Pancreas (tissue), 10 donors: ENCODE measurements at regions not wholly inside any gene's neighbourhood (a gene's known extent, or its start where the extent isn't known, plus 50 kb on each side); places are given as distances from the start of the nearest gene placed in this dataset.

Source experiments
- ATAC-seq, 4 donors: fragments of 200-7000 bp; cut with Tn5 transposase; one replicate each; pipeline versions ENCODE4 v1.8.0 to v1.9.1; 2020; ENCODE audit warnings: mild to moderate bottlenecking in 4 of 4, moderate library complexity in 4 of 4
- DNase-seq, 6 donors: peaks; one replicate each; pipeline ENCODE4 v3.0.0-alpha.2; 2020
- FAIRE-seq: peaks from 2 replicates; lab custom pipeline; 2012; peaks lifted over from hg19 to GRCh38; lab: Jason Lieb, UNC
- H3K27ac ChIP-seq, 4 donors: fragments of 200-600 bp; sonication (generic); 1 replicate in 3 of 4; 2 replicates in 1 of 4; pipeline versions ENCODE4 v1.5.0 to v1.8.0; 2020
- H3K27me3 ChIP-seq, 4 donors: fragments of 200-600 bp; one replicate each; pipeline ENCODE4 v1.8.0; 2021
- H3K36me3 ChIP-seq, 3 donors: fragments of 200-600 bp; sonication (generic) in 1 of 3; one replicate each; pipeline versions ENCODE4 v1.5.0 to v1.8.0; 2020 to 2021
- H3K4me1 ChIP-seq, 3 donors: fragments of 200-600 bp; one replicate each; pipeline ENCODE4 v1.8.0; 2021
- H3K4me3 ChIP-seq, 4 donors: fragments of 200-600 bp; sonication (generic) in 2 of 4; one replicate each; pipeline versions ENCODE4 v1.5.0 to v1.8.0; 2020 to 2021
- H3K9me3 ChIP-seq, 4 donors: fragments of 200-600 bp; one replicate each; pipeline ENCODE4 v1.8.0; 2021
- WGBS, 2 donors: extraction: QIAGEN DNeasy Blood & Tissue Kit; methylation state at CpG; one replicate each; pipeline ENCODE4 v1.1.7; 2013; 5-methylcytosine and 5-hydroxymethylcytosine counted together
- intact Hi-C, 3 donors: fragments of 100-400 bp; cut with DNase I; formaldehyde crosslinking; loops; one replicate each; pipeline versions ENCODE4 v1.11.1 to v1.14.2; 2022
- TF ChIP-seq, protein P1 (sequence below), 4 donors: fragments of 200-600 bp; sonication (generic) in 3 of 4; IDR thresholded peaks; one replicate each; pipeline versions ENCODE4 v1.5.0 to v1.8.0; 2021; ENCODE audit warnings: antibody characterized with exemption in 4 of 4
- donor health status: healthy with polysubstance abuse.
- donor health status: DM: no; HTN: no; CAD: no; lungs with moderate emphysema.
- donor health status: DM: no; HTN: no; CAD: no.
- donor health status: control.
- donor health status: control.
- donor health status: Bipolar disorder and iron deficiency.
- donor health status: DM: yes; HTN: yes; CAD: no.
- donor health status: DM: no; HTN: no; CAD: no.
- donor health status: DM: no; HTN: no; CAD: no.
- donor health status: DM: yes; HTN: yes; CAD: no.

DNA sequence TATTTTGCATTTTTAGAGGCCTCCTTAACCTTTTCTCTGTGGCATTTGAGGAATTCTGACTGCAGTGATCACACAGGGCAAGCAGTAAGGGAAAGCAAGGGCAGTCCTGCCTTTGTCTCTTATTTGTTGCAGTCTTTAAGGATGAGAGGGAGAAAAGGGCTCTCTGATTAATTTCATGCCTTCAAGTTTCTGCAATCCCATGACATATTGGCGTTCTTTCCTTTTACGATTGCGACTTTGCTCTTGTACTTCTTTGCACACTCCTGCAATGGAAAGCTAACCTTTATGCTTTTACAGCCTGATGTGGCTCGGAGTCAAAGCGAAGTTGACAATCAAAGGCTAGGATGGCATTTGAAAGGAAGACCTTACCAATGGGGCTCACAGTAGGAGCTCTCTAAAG is 698.4 kb downstream of the DNAH5 start:
- H3K27ac ChIP-seq: no peak overlapping the region
- WGBS, 2 donors: 82 to 87% methylated on average over 5 of the region's 5 CpGs
- no peak overlapping the region for H3K4me3 ChIP-seq
- H3K9me3 ChIP-seq: no peaks in the 10 kb centered on the region
- TF ChIP-seq, protein P1, sequence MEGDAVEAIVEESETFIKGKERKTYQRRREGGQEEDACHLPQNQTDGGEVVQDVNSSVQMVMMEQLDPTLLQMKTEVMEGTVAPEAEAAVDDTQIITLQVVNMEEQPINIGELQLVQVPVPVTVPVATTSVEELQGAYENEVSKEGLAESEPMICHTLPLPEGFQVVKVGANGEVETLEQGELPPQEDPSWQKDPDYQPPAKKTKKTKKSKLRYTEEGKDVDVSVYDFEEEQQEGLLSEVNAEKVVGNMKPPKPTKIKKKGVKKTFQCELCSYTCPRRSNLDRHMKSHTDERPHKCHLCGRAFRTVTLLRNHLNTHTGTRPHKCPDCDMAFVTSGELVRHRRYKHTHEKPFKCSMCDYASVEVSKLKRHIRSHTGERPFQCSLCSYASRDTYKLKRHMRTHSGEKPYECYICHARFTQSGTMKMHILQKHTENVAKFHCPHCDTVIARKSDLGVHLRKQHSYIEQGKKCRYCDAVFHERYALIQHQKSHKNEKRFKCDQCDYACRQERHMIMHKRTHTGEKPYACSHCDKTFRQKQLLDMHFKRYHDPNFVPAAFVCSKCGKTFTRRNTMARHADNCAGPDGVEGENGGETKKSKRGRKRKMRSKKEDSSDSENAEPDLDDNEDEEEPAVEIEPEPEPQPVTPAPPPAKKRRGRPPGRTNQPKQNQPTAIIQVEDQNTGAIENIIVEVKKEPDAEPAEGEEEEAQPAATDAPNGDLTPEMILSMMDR (IDR thresholded peaks at IDR 0.05): no peak
- no peak for DNase-seq
- no peak for ATAC-seq
- FAIRE-seq: no peak
- peaks cover 0 to 10% (median 4%) of the 10 kb centered on the region in 3 donors for H3K4me1 ChIP-seq
- intact Hi-C loops: no loop called here
- H3K27me3 ChIP-seq: no peaks in the 10 kb centered on the region
- H3K36me3 ChIP-seq: no peaks in the 10 kb centered on the region

DNA sequence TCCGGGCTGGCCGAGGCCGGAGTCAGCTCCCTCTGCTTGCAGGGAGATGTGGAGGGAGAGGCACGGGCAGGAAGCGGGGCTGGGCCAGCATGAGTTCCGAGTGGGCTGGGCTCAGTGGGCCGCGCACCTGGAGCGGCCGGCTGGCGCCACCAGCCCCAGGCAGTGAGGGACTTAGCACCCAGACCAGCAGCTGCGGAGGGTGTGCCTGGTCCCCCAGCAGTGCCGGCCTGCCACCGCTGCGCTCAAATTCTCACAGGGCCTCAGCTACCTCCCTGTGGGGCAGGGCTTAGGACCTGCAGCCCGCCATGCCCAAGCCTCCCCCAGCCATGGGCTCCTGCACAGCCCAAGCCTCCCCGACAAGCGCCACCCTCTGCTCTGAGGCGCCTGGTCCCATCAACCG is 700.3 kb downstream of the DNAH5 start:
- TF ChIP-seq, protein P1 (IDR thresholded peaks at IDR 0.05): no peak
- no peaks in the 10 kb centered on the region for H3K27me3 ChIP-seq
- ATAC-seq (no peak), DNase-seq (peak in 2 of 6 donors; percentile 13 to 58), FAIRE-seq (no peak)
- no peaks in the 10 kb centered on the region for H3K36me3 ChIP-seq
- 84 to 89% methylated on average over 20 of the region's 20 CpGs for WGBS, 2 donors
- H3K4me1 ChIP-seq: peaks cover 0 to 10% (median 4%) of the 10 kb centered on the region in 3 donors
- intact Hi-C loops: no loop called here
- no peak overlapping the region for H3K4me3 ChIP-seq
- H3K27ac ChIP-seq: no peak overlapping the region
- no peaks in the 10 kb centered on the region for H3K9me3 ChIP-seq

DNA sequence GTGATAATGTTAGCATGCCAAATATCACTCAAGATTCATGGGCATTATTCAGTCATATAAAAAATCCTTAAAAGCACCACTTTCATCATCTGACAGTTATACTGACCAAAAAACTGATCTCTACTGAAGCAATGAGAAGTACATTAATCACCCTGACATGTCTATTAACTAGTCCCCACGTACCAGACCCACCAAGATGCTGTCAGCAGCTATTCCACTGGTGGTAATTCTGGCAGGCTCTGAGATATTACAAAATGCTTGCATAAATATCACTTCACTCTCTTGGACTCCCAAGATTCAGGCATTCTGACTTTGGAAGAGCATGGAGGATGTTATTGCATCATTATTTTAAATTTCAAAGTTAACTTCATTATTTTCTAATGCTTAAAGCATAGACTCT is 717.0 kb downstream of the DNAH5 start:
- ATAC-seq (no peak), FAIRE-seq (no peak), DNase-seq (no peak)
- Histone ChIP-seq H3K27me3 (no peaks in the 10 kb centered on the region), H3K4me1 (no peaks in the 10 kb centered on the region), H3K36me3 (no peaks in the 10 kb centered on the region), H3K9me3 (no peaks in the 10 kb centered on the region), H3K4me3 (no peak overlapping the region), H3K27ac (no peak overlapping the region)
- TF ChIP-seq, protein P1 (IDR thresholded peaks at IDR 0.05): no peak
- intact Hi-C loops: no loop called here
- WGBS, 2 donors: 22 to 23% methylated on average over 1 of the region's 1 CpG

DNA sequence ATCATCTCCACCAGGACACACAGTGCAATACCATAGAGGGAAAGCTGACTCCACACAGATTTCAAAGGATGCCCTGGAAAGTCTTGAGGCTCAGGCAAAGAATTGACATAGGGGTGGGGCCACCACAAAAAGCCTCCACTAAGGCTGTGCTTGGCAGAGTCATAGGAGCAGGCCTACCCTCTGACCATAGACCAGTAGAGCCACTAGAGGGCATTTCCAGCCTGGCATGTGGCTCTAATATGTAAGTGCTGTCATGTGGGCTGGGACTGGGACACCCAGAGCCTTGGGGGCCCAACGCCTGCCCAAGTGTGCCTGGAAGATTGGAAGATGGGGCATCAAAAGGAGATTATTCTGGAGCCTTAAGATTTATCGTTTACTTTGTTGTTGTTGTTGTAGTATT is 726.0 kb downstream of the DNAH5 start:
- intact Hi-C loops: no loop called here
- FAIRE-seq: no peak

DNA sequence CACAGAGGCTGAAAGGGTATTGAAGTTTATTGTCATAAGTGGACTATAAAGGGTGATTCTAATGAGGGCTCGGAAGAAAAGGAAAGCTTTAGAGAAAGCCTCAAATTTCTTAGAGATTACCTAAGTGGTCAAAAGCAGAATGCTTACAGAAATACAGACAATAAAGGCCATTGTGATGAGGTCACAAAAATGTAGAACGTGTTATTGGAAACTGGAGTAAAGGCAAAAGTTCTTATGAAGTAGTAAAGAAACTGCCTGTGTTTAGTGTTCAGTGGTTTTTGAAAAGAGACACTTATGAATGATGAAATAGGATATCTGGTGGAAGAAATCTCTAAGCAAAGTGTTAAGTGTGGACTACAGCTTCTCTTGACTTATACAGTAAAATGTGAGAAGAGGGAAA is 726.9 kb downstream of the DNAH5 start:
- TF ChIP-seq, protein P1 (IDR thresholded peaks at IDR 0.05): no peak
- H3K4me1 ChIP-seq: peaks cover 0 to 11% (median 6%) of the 10 kb centered on the region in 3 donors
- FAIRE-seq (no peak), ATAC-seq (no peak), DNase-seq (no peak)
- 83 to 96% methylated on average over 2 of the region's 2 CpGs for WGBS, 2 donors
- H3K27ac ChIP-seq: no peak overlapping the region
- no peak overlapping the region for H3K4me3 ChIP-seq
- no peaks in the 10 kb centered on the region for H3K9me3 ChIP-seq
- H3K27me3 ChIP-seq: no peaks in the 10 kb centered on the region
- intact Hi-C loops: no loop called here
- H3K36me3 ChIP-seq: no peaks in the 10 kb centered on the region

More for the DNA sequence above, 726.0 kb downstream of the DNAH5 start:
- TF ChIP-seq, protein P1 (IDR thresholded peaks at IDR 0.05): no peak
- H3K27me3 ChIP-seq: no peaks in the 10 kb centered on the region
- H3K36me3 ChIP-seq: no peaks in the 10 kb centered on the region
- no peak overlapping the region for H3K27ac ChIP-seq
- no peaks in the 10 kb centered on the region for H3K9me3 ChIP-seq
- H3K4me3 ChIP-seq: no peak overlapping the region
- H3K4me1 ChIP-seq: peaks cover 0 to 11% (median 6%) of the 10 kb centered on the region in 3 donors
- WGBS, 2 donors: 77 to 89% methylated on average over 2 of the region's 2 CpGs
- no peak for DNase-seq
- ATAC-seq: no peak
